ENCODE measurements at regions not wholly inside any gene's neighbourhood (a gene's known extent, or its start where the extent isn't known, plus 50 kb on each side); places are given as distances from the start of the nearest gene placed in this dataset.

DNA sequence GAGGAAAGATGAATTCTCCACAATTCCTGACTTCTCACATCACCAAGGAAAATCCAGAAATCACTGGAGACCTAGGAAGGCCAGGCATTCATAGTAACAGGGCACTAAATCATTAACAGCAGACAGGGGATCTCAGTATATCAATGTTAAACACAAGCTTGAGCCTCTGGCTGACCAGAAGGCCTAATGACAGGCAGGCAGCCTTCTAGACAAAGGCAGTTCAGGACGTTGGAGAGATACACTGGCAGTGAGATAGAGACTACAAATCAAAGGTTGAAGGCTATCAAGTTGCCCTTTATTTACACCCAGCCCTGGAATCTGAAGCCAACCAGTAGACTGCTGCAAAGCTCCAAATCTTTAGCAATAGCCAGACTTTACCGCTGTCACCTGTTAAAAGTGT, 422.8 kb upstream of the CCL2 start:
- CTCF ChIA-PET: no interaction called here
- BruUV-seq (replicated peaks): no TSS peak

DNA sequence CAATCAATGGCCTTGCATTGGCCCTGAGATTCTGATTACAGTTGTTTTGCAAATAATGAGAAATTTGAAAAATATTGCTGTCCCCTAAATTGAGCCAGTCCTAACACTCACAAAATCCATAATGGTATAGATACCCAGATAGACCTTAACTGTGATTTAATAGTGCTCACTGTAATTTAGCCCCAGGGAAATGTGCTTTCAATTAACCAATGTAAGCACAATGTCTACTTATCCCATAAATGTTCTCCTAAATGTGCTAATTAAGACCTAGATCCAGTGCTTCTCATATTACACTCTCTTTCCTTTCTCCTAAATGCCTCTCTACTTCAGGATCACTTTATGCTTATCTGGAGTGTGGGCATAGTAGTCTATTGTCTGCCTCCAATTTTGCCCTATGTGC, 417.8 kb upstream of the CCL2 start:
- TF ChIP-seq, protein P1, sequence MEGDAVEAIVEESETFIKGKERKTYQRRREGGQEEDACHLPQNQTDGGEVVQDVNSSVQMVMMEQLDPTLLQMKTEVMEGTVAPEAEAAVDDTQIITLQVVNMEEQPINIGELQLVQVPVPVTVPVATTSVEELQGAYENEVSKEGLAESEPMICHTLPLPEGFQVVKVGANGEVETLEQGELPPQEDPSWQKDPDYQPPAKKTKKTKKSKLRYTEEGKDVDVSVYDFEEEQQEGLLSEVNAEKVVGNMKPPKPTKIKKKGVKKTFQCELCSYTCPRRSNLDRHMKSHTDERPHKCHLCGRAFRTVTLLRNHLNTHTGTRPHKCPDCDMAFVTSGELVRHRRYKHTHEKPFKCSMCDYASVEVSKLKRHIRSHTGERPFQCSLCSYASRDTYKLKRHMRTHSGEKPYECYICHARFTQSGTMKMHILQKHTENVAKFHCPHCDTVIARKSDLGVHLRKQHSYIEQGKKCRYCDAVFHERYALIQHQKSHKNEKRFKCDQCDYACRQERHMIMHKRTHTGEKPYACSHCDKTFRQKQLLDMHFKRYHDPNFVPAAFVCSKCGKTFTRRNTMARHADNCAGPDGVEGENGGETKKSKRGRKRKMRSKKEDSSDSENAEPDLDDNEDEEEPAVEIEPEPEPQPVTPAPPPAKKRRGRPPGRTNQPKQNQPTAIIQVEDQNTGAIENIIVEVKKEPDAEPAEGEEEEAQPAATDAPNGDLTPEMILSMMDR (conservative IDR thresholded peaks at IDR 0.05; ENCODE audit: low read depth, low read length): no peak
- TF ChIP-seq EZH2 (IDR thresholded peaks at IDR 0.05; ENCODE audit: borderline replicate concordance, low read depth, low read length, poor library complexity, severe bottlenecking): no peak

More for the DNA sequence above, 422.8 kb upstream of the CCL2 start:
- intact Hi-C loops (cut with micrococcal nuclease; ENCODE audit: unreplicated experiment): no loop called here
- TF ChIP-seq EZH2 (IDR thresholded peaks at IDR 0.05; ENCODE audit: borderline replicate concordance, low read depth, low read length, poor library complexity, severe bottlenecking): no peak
- TF ChIP-seq, protein P1 (conservative IDR thresholded peaks at IDR 0.05; ENCODE audit: low read depth, low read length): no peak
- Histone ChIP-seq H3K27me3 (replicated peaks; ENCODE audit: insufficient read depth, low read depth, low read length, poor library complexity) (no peaks in the 10 kb centered on the region), H3K4me3 (ENCODE audit: low read depth, low read length, poor library complexity, severe bottlenecking) (no peak overlapping the region), H3K27ac (ENCODE audit: low read depth, low read length, poor library complexity, severe bottlenecking) (no peak overlapping the region), H3K9me3 (ENCODE audit: low read depth, low read length, poor library complexity, severe bottlenecking) (no peaks in the 10 kb centered on the region), H3K4me1 (ENCODE audit: insufficient read depth, low read length, poor library complexity, severe bottlenecking) (no peaks in the 10 kb centered on the region), H3K36me3 (ENCODE audit: insufficient read depth, low read length, poor library complexity, severe bottlenecking) (no peaks in the 10 kb centered on the region)
- POLR2A ChIA-PET (ENCODE audit: low non-redundant PET): no interaction called here
- no peak for DNase-seq (ENCODE audit: low spot score)

DNA sequence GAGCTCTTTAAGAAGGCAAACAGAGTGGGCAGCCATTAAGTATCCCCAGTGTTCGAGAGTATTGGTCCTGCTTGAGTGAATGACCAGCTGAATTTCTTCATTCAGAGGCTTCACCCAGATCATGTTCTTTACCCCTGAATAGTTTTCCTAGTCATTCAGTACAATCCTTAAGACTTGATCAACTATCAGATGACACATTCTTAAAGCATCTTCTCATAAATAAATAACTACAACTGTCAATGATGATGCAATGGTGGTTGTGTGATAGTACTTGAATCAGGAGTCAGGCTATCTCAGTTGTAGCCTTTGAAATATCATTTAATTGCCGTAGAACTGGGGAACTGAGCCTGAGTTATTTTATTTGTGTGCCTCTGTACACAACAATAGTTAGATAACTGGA, 416.8 kb upstream of the CCL2 start:
- Histone ChIP-seq H3K4me1 (ENCODE audit: insufficient read depth, low read length, poor library complexity, severe bottlenecking) (no peaks in the 10 kb centered on the region), H3K27ac (ENCODE audit: low read depth, low read length, poor library complexity, severe bottlenecking) (no peak overlapping the region), H3K4me3 (ENCODE audit: low read depth, low read length, poor library complexity, severe bottlenecking) (no peak overlapping the region), H3K36me3 (ENCODE audit: insufficient read depth, low read length, poor library complexity, severe bottlenecking) (no peaks in the 10 kb centered on the region), H3K9me3 (ENCODE audit: low read depth, low read length, poor library complexity, severe bottlenecking) (no peaks in the 10 kb centered on the region), H3K27me3 (replicated peaks; ENCODE audit: insufficient read depth, low read depth, low read length, poor library complexity) (no peaks in the 10 kb centered on the region)
- CTCF ChIA-PET: no interaction called here
- BruUV-seq (replicated peaks): no TSS peak
- TF ChIP-seq EZH2 (IDR thresholded peaks at IDR 0.05; ENCODE audit: borderline replicate concordance, low read depth, low read length, poor library complexity, severe bottlenecking): no peak
- TF ChIP-seq, protein P1 (conservative IDR thresholded peaks at IDR 0.05; ENCODE audit: low read depth, low read length): no peak
- intact Hi-C loops (cut with micrococcal nuclease; ENCODE audit: unreplicated experiment): no loop called here
- DNase-seq (ENCODE audit: low spot score): no peak
- POLR2A ChIA-PET (ENCODE audit: low non-redundant PET): no interaction called here

More for the DNA sequence above, 417.8 kb upstream of the CCL2 start:
- BruUV-seq (replicated peaks): no TSS peak
- POLR2A ChIA-PET (ENCODE audit: low non-redundant PET): no interaction called here
- intact Hi-C loops (cut with micrococcal nuclease; ENCODE audit: unreplicated experiment): no loop called here
- Histone ChIP-seq H3K27me3 (replicated peaks; ENCODE audit: insufficient read depth, low read depth, low read length, poor library complexity) (no peaks in the 10 kb centered on the region), H3K4me1 (ENCODE audit: insufficient read depth, low read length, poor library complexity, severe bottlenecking) (no peaks in the 10 kb centered on the region), H3K27ac (ENCODE audit: low read depth, low read length, poor library complexity, severe bottlenecking) (no peak overlapping the region), H3K36me3 (ENCODE audit: insufficient read depth, low read length, poor library complexity, severe bottlenecking) (no peaks in the 10 kb centered on the region), H3K4me3 (ENCODE audit: low read depth, low read length, poor library complexity, severe bottlenecking) (no peak overlapping the region), H3K9me3 (ENCODE audit: low read depth, low read length, poor library complexity, severe bottlenecking) (no peaks in the 10 kb centered on the region)
- CTCF ChIA-PET: no interaction called here
- peak; percentile 0 for DNase-seq (ENCODE audit: low spot score)
